ENCODE measurements at regions not wholly inside any gene's neighbourhood (a gene's known extent, or its start where the extent isn't known, plus 50 kb on each side); places are given as distances from the start of the nearest gene placed in this dataset.

DNA sequence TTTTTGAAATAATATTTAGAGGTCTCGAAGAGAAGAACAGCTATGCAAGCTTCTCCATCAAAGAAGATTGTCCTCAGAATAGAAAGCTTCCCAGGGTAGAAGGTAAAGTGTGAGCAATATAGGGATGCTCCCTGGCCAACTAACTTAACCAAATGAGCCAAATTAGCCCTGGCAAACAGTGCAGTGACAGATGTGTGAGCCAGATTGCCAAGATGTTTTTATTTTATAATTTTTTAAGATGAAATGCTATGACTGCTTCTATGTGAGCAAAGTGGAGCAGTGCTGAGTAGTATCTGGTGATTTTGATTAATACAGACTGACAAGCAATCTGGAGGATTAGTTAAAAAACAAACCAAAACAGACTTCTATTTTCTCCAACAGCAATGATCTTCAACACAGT lies 202.1 kb downstream of the NOVA1 start:
- intact Hi-C loops (cut with micrococcal nuclease) (no loop called here), dilution Hi-C loops (cut with MboI; ENCODE audit: extremely low pct_ligation_motif_present, low sequenced_read_pairs) (no loop called here)
- Histone ChIP-seq H3K27me3 (ENCODE audit: control insufficient read depth in 2 of 2, insufficient read depth in 2 of 2, low read length in 2 of 2) (peaks cover 0 to 4% of the 10 kb centered on the region in 2 experiments), H3K4me2 (ENCODE audit: insufficient read depth, low read length) (no peak overlapping the region), H3K4me3 (replicated peaks in 1 of 3; ENCODE audit: insufficient read depth in 1 of 3, low read depth in 1 of 3, low read length in 3 of 3) (no peak overlapping the region), H3K9me3 (replicated peaks; ENCODE audit: control insufficient read depth, insufficient read depth, low read length) (no peaks in the 10 kb centered on the region), H3K36me3 (ENCODE audit: control insufficient read depth in 2 of 2, extremely low read depth in 1 of 2, insufficient read depth in 2 of 2, low read length in 2 of 2) (no peaks in the 10 kb centered on the region), H2AFZ (ENCODE audit: low read depth, low read length) (no peak overlapping the region), H3K9ac (replicated peaks; ENCODE audit: extremely low read depth, insufficient read depth, low read length) (no peak overlapping the region), H3K79me2 (ENCODE audit: control insufficient read depth, insufficient read depth, low read length) (no peaks in the 10 kb centered on the region), H4K20me1 (replicated peaks; ENCODE audit: control insufficient read depth, extremely low read depth, insufficient read depth, low read length) (no peaks in the 10 kb centered on the region), H3K27ac (ENCODE audit: insufficient read depth, low read depth, low read length) (no peak overlapping the region), H3K4me1 (ENCODE audit: control insufficient read depth, extremely low read depth, insufficient read depth, low read length) (no peaks in the 10 kb centered on the region), H3K9me1 (replicated peaks; ENCODE audit: control insufficient read depth, extremely low read depth, insufficient read depth, low read length) (no peaks in the 10 kb centered on the region)
- ChIA-PET POLR2A (no interaction called here), CTCF (interaction anchor here (2.6 to 2.7 kb wide), 2 partner anchors 335 to 521 kb away, joined by 21 to 26 read pairs; no protein-coding TSS in a partner anchor)
- DNase-seq (ENCODE audit: low read depth, low spot score) = no peak
- no peak for TF ChIP-seq EZH2 (IDR thresholded peaks at IDR 0.05; ENCODE audit: borderline replicate concordance, low read depth, low read length, severe bottlenecking)
- TF ChIP-seq FOS (IDR thresholded peaks at IDR 0.05; ENCODE audit: borderline replicate concordance, insufficient read depth, low read length) = no peak
- TF ChIP-seq, protein P1, sequence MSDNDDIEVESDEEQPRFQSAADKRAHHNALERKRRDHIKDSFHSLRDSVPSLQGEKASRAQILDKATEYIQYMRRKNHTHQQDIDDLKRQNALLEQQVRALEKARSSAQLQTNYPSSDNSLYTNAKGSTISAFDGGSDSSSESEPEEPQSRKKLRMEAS (IDR thresholded peaks at IDR 0.05; ENCODE audit: insufficient read depth, insufficient read length) = no peak
- TF ChIP-seq, protein P2, sequence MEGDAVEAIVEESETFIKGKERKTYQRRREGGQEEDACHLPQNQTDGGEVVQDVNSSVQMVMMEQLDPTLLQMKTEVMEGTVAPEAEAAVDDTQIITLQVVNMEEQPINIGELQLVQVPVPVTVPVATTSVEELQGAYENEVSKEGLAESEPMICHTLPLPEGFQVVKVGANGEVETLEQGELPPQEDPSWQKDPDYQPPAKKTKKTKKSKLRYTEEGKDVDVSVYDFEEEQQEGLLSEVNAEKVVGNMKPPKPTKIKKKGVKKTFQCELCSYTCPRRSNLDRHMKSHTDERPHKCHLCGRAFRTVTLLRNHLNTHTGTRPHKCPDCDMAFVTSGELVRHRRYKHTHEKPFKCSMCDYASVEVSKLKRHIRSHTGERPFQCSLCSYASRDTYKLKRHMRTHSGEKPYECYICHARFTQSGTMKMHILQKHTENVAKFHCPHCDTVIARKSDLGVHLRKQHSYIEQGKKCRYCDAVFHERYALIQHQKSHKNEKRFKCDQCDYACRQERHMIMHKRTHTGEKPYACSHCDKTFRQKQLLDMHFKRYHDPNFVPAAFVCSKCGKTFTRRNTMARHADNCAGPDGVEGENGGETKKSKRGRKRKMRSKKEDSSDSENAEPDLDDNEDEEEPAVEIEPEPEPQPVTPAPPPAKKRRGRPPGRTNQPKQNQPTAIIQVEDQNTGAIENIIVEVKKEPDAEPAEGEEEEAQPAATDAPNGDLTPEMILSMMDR (IDR thresholded peaks at IDR 0.05; ENCODE audit: extremely low read depth in 1 of 2, insufficient read depth in 1 of 2, low read depth in 1 of 2, low read length in 2 of 2) = no peak
- no TSS peak for BruUV-seq (replicated peaks)
- FAIRE-seq = no peak
